ENCODE measurements at regions not wholly inside any gene's neighbourhood (a gene's known extent, or its start where the extent isn't known, plus 50 kb on each side); places are given as distances from the start of the nearest gene placed in this dataset.

GRCh38 chr19:30886222-30886621 lies 463.0 kb downstream of the TSHZ3 start:
- DNase-seq (no peak), ATAC-seq (no peak)
- H3K27me3 ChIP-seq (ENCODE audit: low read depth): peaks cover 3% of the 10 kb centered on the region
- H3K36me3 ChIP-seq: no peaks in the 10 kb centered on the region
- no peak overlapping the region for H3K4me3 ChIP-seq
- H3K9me3 ChIP-seq: no peaks in the 10 kb centered on the region
- intact Hi-C loops (cut with DNase I): no loop called here
- TF ChIP-seq, protein P1, sequence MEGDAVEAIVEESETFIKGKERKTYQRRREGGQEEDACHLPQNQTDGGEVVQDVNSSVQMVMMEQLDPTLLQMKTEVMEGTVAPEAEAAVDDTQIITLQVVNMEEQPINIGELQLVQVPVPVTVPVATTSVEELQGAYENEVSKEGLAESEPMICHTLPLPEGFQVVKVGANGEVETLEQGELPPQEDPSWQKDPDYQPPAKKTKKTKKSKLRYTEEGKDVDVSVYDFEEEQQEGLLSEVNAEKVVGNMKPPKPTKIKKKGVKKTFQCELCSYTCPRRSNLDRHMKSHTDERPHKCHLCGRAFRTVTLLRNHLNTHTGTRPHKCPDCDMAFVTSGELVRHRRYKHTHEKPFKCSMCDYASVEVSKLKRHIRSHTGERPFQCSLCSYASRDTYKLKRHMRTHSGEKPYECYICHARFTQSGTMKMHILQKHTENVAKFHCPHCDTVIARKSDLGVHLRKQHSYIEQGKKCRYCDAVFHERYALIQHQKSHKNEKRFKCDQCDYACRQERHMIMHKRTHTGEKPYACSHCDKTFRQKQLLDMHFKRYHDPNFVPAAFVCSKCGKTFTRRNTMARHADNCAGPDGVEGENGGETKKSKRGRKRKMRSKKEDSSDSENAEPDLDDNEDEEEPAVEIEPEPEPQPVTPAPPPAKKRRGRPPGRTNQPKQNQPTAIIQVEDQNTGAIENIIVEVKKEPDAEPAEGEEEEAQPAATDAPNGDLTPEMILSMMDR (IDR thresholded peaks at IDR 0.05): no peak
- no peak overlapping the region for H3K27ac ChIP-seq
- no peaks in the 10 kb centered on the region for H3K4me1 ChIP-seq

DNA sequence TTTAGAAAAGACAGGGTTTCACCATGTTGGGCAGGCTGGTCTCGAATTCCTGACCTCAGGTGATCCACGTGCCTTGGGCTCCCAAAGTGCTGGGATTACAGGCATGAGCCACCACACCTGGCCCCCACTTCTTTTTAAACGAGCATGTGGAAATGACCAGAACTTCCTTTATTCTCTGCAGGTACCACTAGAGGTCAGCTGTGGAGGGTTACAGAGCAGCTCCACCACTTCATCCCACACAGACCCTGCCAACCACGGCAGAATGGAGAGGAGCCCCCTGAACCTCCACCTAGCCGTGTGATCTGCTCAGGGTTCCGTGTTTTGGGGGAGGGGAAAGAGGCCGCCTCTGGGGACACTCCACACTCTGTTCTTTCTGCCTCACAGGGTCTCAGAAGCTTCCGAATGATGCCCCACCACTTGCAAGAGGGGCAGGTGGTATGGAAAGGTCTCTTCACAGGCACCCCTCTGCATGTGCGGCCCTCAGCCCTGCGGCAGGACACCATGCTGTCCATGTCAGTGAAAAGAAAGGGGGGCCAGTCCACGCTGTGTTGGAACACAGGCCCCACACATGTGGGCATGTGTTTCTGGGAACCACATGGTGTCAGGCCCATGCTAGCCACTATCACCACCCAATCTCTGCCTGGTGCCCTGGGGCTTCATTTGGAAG lies 465.0 kb downstream of the TSHZ3 start:
- Histone ChIP-seq H3K36me3 (no peaks in the 10 kb centered on the region), H3K4me1 (no peaks in the 10 kb centered on the region), H3K27ac (no peak overlapping the region), H3K9me3 (no peaks in the 10 kb centered on the region), H3K4me3 (no peak overlapping the region), H3K27me3 (ENCODE audit: low read depth) (peaks cover 8% of the 10 kb centered on the region)
- DNase-seq: no peak
- TF ChIP-seq, protein P1 (IDR thresholded peaks at IDR 0.05): no peak
- no peak for ATAC-seq
- intact Hi-C loops (cut with DNase I): no loop called here

- Histone ChIP-seq H3K27ac (no peak overlapping the region), H3K9me3 (no peaks in the 10 kb centered on the region), H3K4me3 (no peak overlapping the region), H3K4me1 (no peaks in the 10 kb centered on the region), H3K27me3 (ENCODE audit: low read depth) (peaks cover 8% of the 10 kb centered on the region), H3K36me3 (no peaks in the 10 kb centered on the region)
- TF ChIP-seq, protein P1 (IDR thresholded peaks at IDR 0.05): no peak
- DNase-seq: no peak
- intact Hi-C loops (cut with DNase I): no loop called here
- peak in 1 of 2 donors; percentile 17 for ATAC-seq
These were observed 466.2 kb downstream of the TSHZ3 start for GRCh38 chr19:30883071-30883470.

GRCh38 chr19:30882411-30883005 lies 466.7 kb downstream of the TSHZ3 start:
- Histone ChIP-seq H3K9me3 (no peaks in the 10 kb centered on the region), H3K27ac (no peak overlapping the region), H3K27me3 (ENCODE audit: low read depth) (peaks cover 8% of the 10 kb centered on the region), H3K36me3 (no peaks in the 10 kb centered on the region), H3K4me1 (no peaks in the 10 kb centered on the region), H3K4me3 (no peak overlapping the region)
- DNase-seq (no peak), ATAC-seq (peak in 1 of 2 donors; percentile 28)
- TF ChIP-seq, protein P1 (IDR thresholded peaks at IDR 0.05): no peak
- intact Hi-C loops (cut with DNase I): no loop called here

DNA sequence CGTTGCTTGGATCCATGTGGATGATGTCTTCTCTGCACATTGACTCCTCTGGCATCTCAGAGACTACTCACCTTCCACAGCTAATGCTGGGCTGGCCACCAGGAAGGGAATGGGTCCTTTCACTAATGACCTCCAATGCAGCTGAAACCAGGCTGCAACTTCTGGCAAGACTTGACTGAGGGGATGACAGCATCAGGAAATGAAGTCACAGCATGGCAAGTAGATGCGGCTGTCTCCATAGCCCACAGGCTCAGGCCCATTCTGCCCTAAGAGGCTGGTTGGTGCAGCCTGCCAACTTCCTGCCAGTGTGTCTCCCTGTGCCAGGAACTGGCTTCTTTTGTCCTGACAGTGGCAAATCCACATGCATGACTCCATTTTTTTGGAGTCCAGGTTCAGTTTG lies 467.3 kb downstream of the TSHZ3 start:
- intact Hi-C loops (cut with DNase I): no loop called here
- ATAC-seq (no peak), DNase-seq (no peak)
- Histone ChIP-seq H3K4me3 (no peak overlapping the region), H3K27me3 (ENCODE audit: low read depth) (peaks cover 8% of the 10 kb centered on the region), H3K27ac (no peak overlapping the region), H3K9me3 (no peaks in the 10 kb centered on the region), H3K36me3 (no peaks in the 10 kb centered on the region), H3K4me1 (peaks cover 4% of the 10 kb centered on the region)
- TF ChIP-seq, protein P1 (IDR thresholded peaks at IDR 0.05): no peak
